ENCODE measurements at regions not wholly inside any gene's neighbourhood (a gene's known extent, or its start where the extent isn't known, plus 50 kb on each side); places are given as distances from the start of the nearest gene placed in this dataset.
"Not testable (repeated sequence)": the region's sequence is repeated elsewhere in the genome, so short reads cannot be mapped to it uniquely, and the experiment has no call there.

- no peaks in the 10 kb centered on the region for H3K9me3 ChIP-seq (ENCODE audit: low read depth, low read length)
- no peak overlapping the region for H3K4me3 ChIP-seq (ENCODE audit: low read length)
- no peaks in the 10 kb centered on the region for H3K27me3 ChIP-seq (ENCODE audit: insufficient read depth, low read length)
- no peaks in the 10 kb centered on the region for H3K4me1 ChIP-seq (ENCODE audit: insufficient read depth, low read length)
Observed at GRCh38 chr13:89003656-89004055, 1332.5 kb downstream of the SLITRK5 start.

GRCh38 chr13:89011615-89012014 is 1340.4 kb downstream of the SLITRK5 start:
- Histone ChIP-seq H3K4me3 (ENCODE audit: low read length) (no peak overlapping the region), H3K4me1 (ENCODE audit: insufficient read depth, low read length) (no peaks in the 10 kb centered on the region), H3K9me3 (ENCODE audit: low read depth, low read length) (no peaks in the 10 kb centered on the region), H3K27me3 (ENCODE audit: insufficient read depth, low read length) (no peaks in the 10 kb centered on the region)

- Histone ChIP-seq H3K27me3 (ENCODE audit: insufficient read depth, low read length) (no peaks in the 10 kb centered on the region), H3K4me3 (ENCODE audit: low read length) (no peak overlapping the region), H3K9me3 (ENCODE audit: low read depth, low read length) (no peaks in the 10 kb centered on the region), H3K4me1 (ENCODE audit: insufficient read depth, low read length) (no peaks in the 10 kb centered on the region)
Observed at GRCh38 chr13:89027694-89028306, 1356.6 kb downstream of the SLITRK5 start.

- no peaks in the 10 kb centered on the region for H3K4me1 ChIP-seq (ENCODE audit: insufficient read depth, low read length)
- no peaks in the 10 kb centered on the region for H3K27me3 ChIP-seq (ENCODE audit: insufficient read depth, low read length)
- no peaks in the 10 kb centered on the region for H3K9me3 ChIP-seq (ENCODE audit: low read depth, low read length)
- no peak overlapping the region for H3K4me3 ChIP-seq (ENCODE audit: low read length)
Observed at GRCh38 chr13:89029062-89029461, 1357.9 kb downstream of the SLITRK5 start.

GRCh38 chr13:89034015-89034414 is 1362.8 kb downstream of the SLITRK5 start:
- Histone ChIP-seq H3K27me3 (ENCODE audit: insufficient read depth, low read length) (no peaks in the 10 kb centered on the region), H3K9me3 (ENCODE audit: low read depth, low read length) (no peaks in the 10 kb centered on the region), H3K4me3 (ENCODE audit: low read length) (no peak overlapping the region), H3K4me1 (ENCODE audit: insufficient read depth, low read length) (no peaks in the 10 kb centered on the region)

GRCh38 chr13:89052699-89053098 is 1381.5 kb downstream of the SLITRK5 start:
- no peaks in the 10 kb centered on the region for H3K4me1 ChIP-seq (ENCODE audit: insufficient read depth, low read length)

GRCh38 chr13:89053418-89053817 is 1382.2 kb downstream of the SLITRK5 start:
- Histone ChIP-seq H3K9me3 (ENCODE audit: low read depth, low read length) (no peaks in the 10 kb centered on the region), H3K4me3 (ENCODE audit: low read length) (no peak overlapping the region), H3K27me3 (ENCODE audit: insufficient read depth, low read length) (no peaks in the 10 kb centered on the region), H3K4me1 (ENCODE audit: insufficient read depth, low read length) (no peaks in the 10 kb centered on the region)

More at GRCh38 chr13:89052699-89053098, 1381.5 kb downstream of the SLITRK5 start:
- Histone ChIP-seq H3K9me3 (ENCODE audit: low read depth, low read length) (no peaks in the 10 kb centered on the region), H3K4me3 (ENCODE audit: low read length) (no peak overlapping the region), H3K27me3 (ENCODE audit: insufficient read depth, low read length) (no peaks in the 10 kb centered on the region)

- Histone ChIP-seq H3K4me3 (ENCODE audit: low read length) (no peak overlapping the region), H3K4me1 (ENCODE audit: insufficient read depth, low read length) (no peaks in the 10 kb centered on the region), H3K27me3 (ENCODE audit: insufficient read depth, low read length) (no peaks in the 10 kb centered on the region), H3K9me3 (ENCODE audit: low read depth, low read length) (no peaks in the 10 kb centered on the region)
Observed at GRCh38 chr13:89057274-89057673, 1386.1 kb downstream of the SLITRK5 start.

GRCh38 chr13:89057862-89058261 is 1386.7 kb downstream of the SLITRK5 start:
- H3K4me3 ChIP-seq (ENCODE audit: low read length), result no peak overlapping the region
- H3K4me1 ChIP-seq (ENCODE audit: insufficient read depth, low read length), result no peaks in the 10 kb centered on the region
- H3K27me3 ChIP-seq (ENCODE audit: insufficient read depth, low read length), result no peaks in the 10 kb centered on the region
- no peaks in the 10 kb centered on the region for H3K9me3 ChIP-seq (ENCODE audit: low read depth, low read length)

GRCh38 chr13:89061821-89062220 is 1390.7 kb downstream of the SLITRK5 start:
- Histone ChIP-seq H3K4me3 (ENCODE audit: low read length) (no peak overlapping the region), H3K9me3 (ENCODE audit: low read depth, low read length) (no peaks in the 10 kb centered on the region), H3K4me1 (ENCODE audit: insufficient read depth, low read length) (no peaks in the 10 kb centered on the region), H3K27me3 (ENCODE audit: insufficient read depth, low read length) (no peaks in the 10 kb centered on the region)

GRCh38 chr13:89066868-89067466 is 1395.8 kb downstream of the SLITRK5 start:
- Histone ChIP-seq H3K27me3 (ENCODE audit: insufficient read depth, low read length) (no peaks in the 10 kb centered on the region), H3K4me1 (ENCODE audit: insufficient read depth, low read length) (no peaks in the 10 kb centered on the region), H3K4me3 (ENCODE audit: low read length) (no peak overlapping the region), H3K9me3 (ENCODE audit: low read depth, low read length) (no peaks in the 10 kb centered on the region)

GRCh38 chr13:89072979-89073378 is 1401.8 kb downstream of the SLITRK5 start:
- Histone ChIP-seq H3K4me3 (ENCODE audit: low read length) (no peak overlapping the region), H3K9me3 (ENCODE audit: low read depth, low read length) (no peaks in the 10 kb centered on the region), H3K27me3 (ENCODE audit: insufficient read depth, low read length) (no peaks in the 10 kb centered on the region), H3K4me1 (ENCODE audit: insufficient read depth, low read length) (no peaks in the 10 kb centered on the region)

- Histone ChIP-seq H3K9me3 (ENCODE audit: low read depth, low read length) (no peaks in the 10 kb centered on the region), H3K4me3 (ENCODE audit: low read length) (no peak overlapping the region), H3K27me3 (ENCODE audit: insufficient read depth, low read length) (no peaks in the 10 kb centered on the region), H3K4me1 (ENCODE audit: insufficient read depth, low read length) (no peaks in the 10 kb centered on the region)
Observed at GRCh38 chr13:89076622-89077021, 1405.5 kb downstream of the SLITRK5 start.

- H3K4me3 ChIP-seq (ENCODE audit: low read length), result no peak overlapping the region
- H3K9me3 ChIP-seq (ENCODE audit: low read depth, low read length), result no peaks in the 10 kb centered on the region
- no peaks in the 10 kb centered on the region for H3K4me1 ChIP-seq (ENCODE audit: insufficient read depth, low read length)
- H3K27me3 ChIP-seq (ENCODE audit: insufficient read depth, low read length), result no peaks in the 10 kb centered on the region
Observed at GRCh38 chr13:89082623-89083022, 1411.5 kb downstream of the SLITRK5 start.

- not testable (repeated sequence) for H3K4me1 ChIP-seq (ENCODE audit: insufficient read depth, low read length); H3K4me3 ChIP-seq (ENCODE audit: low read length); H3K9me3 ChIP-seq (ENCODE audit: low read depth, low read length); H3K27me3 ChIP-seq (ENCODE audit: insufficient read depth, low read length)
Observed at GRCh38 chr13:89088107-89088506, 1416.9 kb downstream of the SLITRK5 start.

- Histone ChIP-seq H3K9me3 (ENCODE audit: low read depth, low read length) (no peaks in the 10 kb centered on the region), H3K4me3 (ENCODE audit: low read length) (no peak overlapping the region)
Observed at GRCh38 chr13:89097994-89098393, 1426.8 kb downstream of the SLITRK5 start.

More at GRCh38 chr13:89097994-89098393, 1426.8 kb downstream of the SLITRK5 start:
- Histone ChIP-seq H3K4me1 (ENCODE audit: insufficient read depth, low read length) (no peaks in the 10 kb centered on the region), H3K27me3 (ENCODE audit: insufficient read depth, low read length) (no peaks in the 10 kb centered on the region)

All from mononuclear cell (primary cell).